Astrocyte (in vitro differentiated cells and primary cell): ENCODE measurements at regions not wholly inside any gene's neighbourhood (a gene's known extent, or its start where the extent isn't known, plus 50 kb on each side); places are given as distances from the start of the nearest gene placed in this dataset.

ENCODE experiments used
- DNase-seq: peaks from one replicate; pipeline ENCODE4 v3.0.0-alpha.2; 2010; ENCODE audit warnings: low read depth
- FAIRE-seq: peaks from 2 replicates; lab custom pipeline; 2011; peaks lifted over from hg19 to GRCh38; lab: Jason Lieb, UNC
- H2AFZ ChIP-seq: 2 replicates; pipeline ENCODE4 v1.6.0; 2012; ENCODE audit warnings: low read depth, low read length, inconsistent platforms
- H3K27ac ChIP-seq: 2 replicates; pipeline ENCODE4 v1.5.1; 2011; ENCODE audit warnings: low read depth, low read length, inconsistent platforms
- H3K27me3 ChIP-seq: 2 replicates; pipeline ENCODE4 v1.6.0; 2011; ENCODE audit warnings: low read length, inconsistent platforms; ENCODE audit not compliant: insufficient read depth
- H3K36me3 ChIP-seq: 2 replicates; pipeline ENCODE4 v1.5.1; 2011; ENCODE audit warnings: low read length, inconsistent platforms; ENCODE audit not compliant: insufficient read depth
- H3K4me1 ChIP-seq: 2 replicates; pipeline ENCODE4 v1.5.1; 2011; ENCODE audit warnings: low read length, inconsistent platforms; ENCODE audit not compliant: insufficient read depth
- H3K4me2 ChIP-seq: 2 replicates; pipeline ENCODE4 v1.6.0; 2012; ENCODE audit warnings: low read length, inconsistent platforms
- H3K4me3 ChIP-seq: 2 replicates; pipeline ENCODE4 v1.5.1; 2011; ENCODE audit warnings: low read depth, mild to moderate bottlenecking, low read length, inconsistent platforms; ENCODE audit not compliant: insufficient read depth
- H3K79me2 ChIP-seq: 2 replicates; pipeline ENCODE4 v1.6.0; 2012; ENCODE audit warnings: mild to moderate bottlenecking, low read length, inconsistent platforms; ENCODE audit not compliant: insufficient read depth
- H3K9ac ChIP-seq: 2 replicates; pipeline ENCODE4 v1.6.0; 2012; ENCODE audit warnings: mild to moderate bottlenecking, low read length, inconsistent platforms
- H3K9me3 ChIP-seq: 2 replicates; pipeline ENCODE4 v1.5.1; 2012; ENCODE audit warnings: low read depth, mild to moderate bottlenecking, low read length, inconsistent platforms; ENCODE audit not compliant: insufficient read depth
- H4K20me1 ChIP-seq: 2 replicates; pipeline ENCODE4 v1.6.0; 2012; ENCODE audit warnings: low read length, inconsistent platforms; ENCODE audit not compliant: insufficient read depth
- H3K27ac Mint-ChIP-seq: one replicate; pipeline ENCODE4 v1.8.0; 2021; ENCODE audit warnings: mild to moderate bottlenecking, mixed read lengths; ENCODE audit not compliant: unreplicated experiment
- H3K27me3 Mint-ChIP-seq: one replicate; pipeline ENCODE4 v1.8.0; 2021; ENCODE audit warnings: low read depth, mixed read lengths; ENCODE audit not compliant: unreplicated experiment
- H3K36me3 Mint-ChIP-seq: one replicate; pipeline ENCODE4 v1.8.0; 2021; ENCODE audit warnings: low read depth, mixed read lengths; ENCODE audit not compliant: unreplicated experiment
- H3K4me1 Mint-ChIP-seq: one replicate; pipeline ENCODE4 v1.8.0; 2021; ENCODE audit warnings: low read depth, mixed read lengths; ENCODE audit not compliant: unreplicated experiment
- H3K4me3 Mint-ChIP-seq: one replicate; pipeline ENCODE4 v1.8.0; 2021; ENCODE audit warnings: mild to moderate bottlenecking, moderate library complexity, mixed read lengths; ENCODE audit not compliant: unreplicated experiment
- H3K9me3 Mint-ChIP-seq: one replicate; pipeline ENCODE4 v1.8.0; 2021; ENCODE audit warnings: mild to moderate bottlenecking, mixed read lengths; ENCODE audit not compliant: unreplicated experiment
- EZH2 ChIP-seq: IDR thresholded peaks from 2 replicates; pipeline ENCODE4 v1.6.1; 2012; ENCODE audit warnings: mild to moderate bottlenecking, low read length, inconsistent platforms; ENCODE audit not compliant: insufficient read depth
- TF ChIP-seq, protein P1 (sequence below): IDR thresholded peaks from 2 replicates; pipeline ENCODE4 v1.5.1; 2011; ENCODE audit warnings: low read depth, mild to moderate bottlenecking, inconsistent platforms, low read length, moderate library complexity; ENCODE audit not compliant: insufficient read depth

GRCh38 chr4:114236171-114236769 is 256.8 kb upstream of the ARSJ start:
- Histone ChIP-seq H3K4me2 (no peak overlapping the region), H3K27me3 (no peaks in the 10 kb centered on the region), H3K4me1 (no peaks in the 10 kb centered on the region), H3K36me3 (no peaks in the 10 kb centered on the region), H3K79me2 (no peaks in the 10 kb centered on the region), H3K4me3 (no peak overlapping the region), H3K27ac (no peak overlapping the region), H3K9ac (no peak overlapping the region), H4K20me1 (no peaks in the 10 kb centered on the region), H2AFZ (no peak overlapping the region), H3K9me3 (no peaks in the 10 kb centered on the region)
- Mint-ChIP-seq H3K9me3 (no peaks in the 10 kb centered on the region), H3K4me3 (no peak overlapping the region), H3K27ac (no peak overlapping the region), H3K27me3 (no peaks in the 10 kb centered on the region), H3K36me3 (no peaks in the 10 kb centered on the region), H3K4me1 (peaks cover 6% of the 10 kb centered on the region)
- no peak for DNase-seq
- TF ChIP-seq, protein P1, sequence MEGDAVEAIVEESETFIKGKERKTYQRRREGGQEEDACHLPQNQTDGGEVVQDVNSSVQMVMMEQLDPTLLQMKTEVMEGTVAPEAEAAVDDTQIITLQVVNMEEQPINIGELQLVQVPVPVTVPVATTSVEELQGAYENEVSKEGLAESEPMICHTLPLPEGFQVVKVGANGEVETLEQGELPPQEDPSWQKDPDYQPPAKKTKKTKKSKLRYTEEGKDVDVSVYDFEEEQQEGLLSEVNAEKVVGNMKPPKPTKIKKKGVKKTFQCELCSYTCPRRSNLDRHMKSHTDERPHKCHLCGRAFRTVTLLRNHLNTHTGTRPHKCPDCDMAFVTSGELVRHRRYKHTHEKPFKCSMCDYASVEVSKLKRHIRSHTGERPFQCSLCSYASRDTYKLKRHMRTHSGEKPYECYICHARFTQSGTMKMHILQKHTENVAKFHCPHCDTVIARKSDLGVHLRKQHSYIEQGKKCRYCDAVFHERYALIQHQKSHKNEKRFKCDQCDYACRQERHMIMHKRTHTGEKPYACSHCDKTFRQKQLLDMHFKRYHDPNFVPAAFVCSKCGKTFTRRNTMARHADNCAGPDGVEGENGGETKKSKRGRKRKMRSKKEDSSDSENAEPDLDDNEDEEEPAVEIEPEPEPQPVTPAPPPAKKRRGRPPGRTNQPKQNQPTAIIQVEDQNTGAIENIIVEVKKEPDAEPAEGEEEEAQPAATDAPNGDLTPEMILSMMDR: no peak
- no peak for TF ChIP-seq EZH2
- FAIRE-seq: no peak

DNA sequence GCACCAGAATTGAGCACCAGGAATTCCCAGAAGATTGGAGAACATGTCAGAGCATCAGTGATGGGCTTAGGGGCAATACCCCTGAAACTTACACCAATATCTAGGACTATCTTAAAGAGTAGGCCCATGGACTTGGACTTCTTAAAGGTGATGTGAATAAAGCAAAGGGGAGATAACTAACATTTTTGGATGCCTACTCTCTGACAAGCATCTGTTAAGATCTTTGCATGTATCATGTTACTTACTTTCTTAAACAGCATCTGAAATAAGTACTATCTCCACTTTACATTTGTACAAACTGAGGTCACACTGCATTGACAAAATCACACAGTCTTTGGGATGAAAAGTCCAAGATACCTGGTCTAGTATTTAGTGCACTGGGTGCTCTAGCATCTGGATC is 258.6 kb upstream of the ARSJ start:
- peaks cover 6% of the 10 kb centered on the region for H3K4me1 Mint-ChIP-seq
- DNase-seq (no peak), FAIRE-seq (no peak)
- Histone ChIP-seq H3K4me3 (no peak overlapping the region), H3K79me2 (no peaks in the 10 kb centered on the region), H3K27me3 (no peaks in the 10 kb centered on the region), H3K4me1 (no peaks in the 10 kb centered on the region), H3K36me3 (no peaks in the 10 kb centered on the region), H3K4me2 (no peak overlapping the region), H3K9me3 (no peaks in the 10 kb centered on the region), H3K27ac (no peak overlapping the region), H3K9ac (no peak overlapping the region), H4K20me1 (no peaks in the 10 kb centered on the region), H2AFZ (no peak overlapping the region)
- no peaks in the 10 kb centered on the region for H3K27me3 Mint-ChIP-seq
- H3K36me3 Mint-ChIP-seq: no peaks in the 10 kb centered on the region
- H3K27ac Mint-ChIP-seq: no peak overlapping the region
- H3K9me3 Mint-ChIP-seq: no peaks in the 10 kb centered on the region
- no peak overlapping the region for H3K4me3 Mint-ChIP-seq
- TF ChIP-seq, protein P1: no peak
- TF ChIP-seq EZH2: no peak

DNA sequence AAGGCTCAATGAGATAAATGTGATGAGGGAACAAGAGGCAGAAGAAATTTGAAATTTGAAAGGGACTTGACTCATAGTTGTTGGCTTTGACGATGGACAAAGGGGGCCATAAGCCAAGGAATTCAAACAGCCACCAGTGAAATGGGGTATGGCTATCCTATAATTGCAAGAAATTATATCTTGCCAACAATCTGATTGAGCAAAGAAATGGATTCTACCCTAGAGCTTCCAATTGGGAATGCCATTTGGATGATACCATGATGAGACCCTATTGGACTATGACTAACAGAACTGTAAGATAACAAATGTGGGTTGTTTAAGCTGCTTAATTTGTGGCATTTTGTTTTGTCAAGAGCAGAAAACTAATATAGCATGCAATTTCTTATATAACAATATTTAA is 270.1 kb upstream of the ARSJ start:
- Histone ChIP-seq H3K4me3 (no peak overlapping the region), H4K20me1 (no peaks in the 10 kb centered on the region), H3K36me3 (no peaks in the 10 kb centered on the region), H3K9ac (no peak overlapping the region), H3K27me3 (no peaks in the 10 kb centered on the region), H3K27ac (no peak overlapping the region), H3K79me2 (no peaks in the 10 kb centered on the region), H3K4me2 (no peak overlapping the region), H2AFZ (no peak overlapping the region), H3K4me1 (no peaks in the 10 kb centered on the region), H3K9me3 (no peaks in the 10 kb centered on the region)
- Mint-ChIP-seq H3K27me3 (no peaks in the 10 kb centered on the region), H3K36me3 (no peaks in the 10 kb centered on the region), H3K9me3 (peaks cover 12% of the 10 kb centered on the region), H3K27ac (no peak overlapping the region), H3K4me3 (no peak overlapping the region), H3K4me1 (peaks cover 3% of the 10 kb centered on the region)
- no peak for DNase-seq
- TF ChIP-seq, protein P1: no peak
- no peak for TF ChIP-seq EZH2
- FAIRE-seq: no peak
